Posterior vena cava (tissue), 2 donors: ENCODE measurements at regions not wholly inside any gene's neighbourhood (a gene's known extent, or its start where the extent isn't known, plus 50 kb on each side); places are given as distances from the start of the nearest gene placed in this dataset.

ENCODE experiments used
- DNase-seq: peaks from one replicate; pipeline ENCODE4 v3.0.0-alpha.2; 2020; ENCODE audit warnings: low spot score
- intact Hi-C, 2 donors: fragments of 100-400 bp; cut with DNase I; formaldehyde crosslinking; loops; one replicate each; pipeline versions ENCODE4 v1.14.1 to v1.14.2; 2022 to 2023
- donor health status: DM: yes; HTN: yes; CAD: no.
- donor health status: DM: yes; HTN: yes; CAD: no.

- intact Hi-C loops: no loop called here
- no peak for DNase-seq
Measured at GRCh38 chr12:61365001-61365400, 895.2 kb upstream of the USP15 start.

- intact Hi-C loops: no loop called here
- no peak for DNase-seq
Measured at GRCh38 chr12:61367281-61367785, 892.9 kb upstream of the USP15 start.

GRCh38 chr12:61369241-61369910 lies 890.8 kb upstream of the USP15 start:
- no peak for DNase-seq
- intact Hi-C loops: no loop called here

- DNase-seq: no peak
- intact Hi-C loops: no loop called here
Measured at GRCh38 chr12:61384511-61384910, 875.7 kb upstream of the USP15 start.

- DNase-seq: no peak
- intact Hi-C loops: no loop called here
Measured at GRCh38 chr12:61385771-61386170, 874.4 kb upstream of the USP15 start.

- intact Hi-C loops: no loop called here
- DNase-seq: no peak
Measured at GRCh38 chr12:61397668-61398067, 862.5 kb upstream of the USP15 start.

GRCh38 chr12:61412201-61412600 lies 848.0 kb upstream of the USP15 start:
- intact Hi-C loops: no loop called here
- DNase-seq: no peak

- DNase-seq: no peak
- intact Hi-C loops: no loop called here
Measured at GRCh38 chr12:61414470-61414869, 845.7 kb upstream of the USP15 start.

GRCh38 chr12:61422786-61423185 lies 837.4 kb upstream of the USP15 start:
- no peak for DNase-seq
- intact Hi-C loops: no loop called here

GRCh38 chr12:61452076-61452475 lies 808.1 kb upstream of the USP15 start:
- no peak for DNase-seq
- intact Hi-C loops: no loop called here

- DNase-seq: no peak
- intact Hi-C loops: no loop called here
Measured at GRCh38 chr12:61487728-61488127, 772.5 kb upstream of the USP15 start.

GRCh38 chr12:61490526-61491498 lies 769.4 kb upstream of the USP15 start:
- DNase-seq: no peak
- intact Hi-C loops: no loop called here

GRCh38 chr12:61502179-61502578 lies 758.0 kb upstream of the USP15 start:
- DNase-seq: no peak
- intact Hi-C loops: no loop called here

- no peak for DNase-seq
- intact Hi-C loops: no loop called here
Measured at GRCh38 chr12:61504396-61505080, 755.7 kb upstream of the USP15 start.

- DNase-seq: no peak
- intact Hi-C loops: no loop called here
Measured at GRCh38 chr12:61513499-61513898, 746.7 kb upstream of the USP15 start.

GRCh38 chr12:61514016-61514415 lies 746.2 kb upstream of the USP15 start:
- intact Hi-C loops: no loop called here
- no peak for DNase-seq

- intact Hi-C loops: no loop called here
Measured at GRCh38 chr12:61521258-61521657, 738.9 kb upstream of the USP15 start.

GRCh38 chr12:61523276-61523992 lies 736.8 kb upstream of the USP15 start:
- intact Hi-C loops: no loop called here

More at GRCh38 chr12:61521258-61521657, 738.9 kb upstream of the USP15 start:
- DNase-seq: no peak

GRCh38 chr12:61524851-61525250 lies 735.4 kb upstream of the USP15 start:
- no peak for DNase-seq
- intact Hi-C loops: no loop called here

More at GRCh38 chr12:61523276-61523992, 736.8 kb upstream of the USP15 start:
- DNase-seq: no peak
